SKM-1 (cell line): ENCODE measurements at regions not wholly inside any gene's neighbourhood (a gene's known extent, or its start where the extent isn't known, plus 50 kb on each side); places are given as distances from the start of the nearest gene placed in this dataset.
A peak's percentile ranks its signal among the peaks of the same experiment; 100 is the strongest.

ENCODE experiments used
- DNase-seq: peaks from one replicate; lab custom pipeline; 2025; ENCODE audit not compliant: unreplicated experiment; lab: John Stamatoyannopoulos, UW

GRCh38 chr17:74070998-74071679, 132.3 kb upstream of the RPL38 start:
- no peak for DNase-seq

- no peak for DNase-seq
Measured at GRCh38 chr17:74072340-74072739, 131.1 kb upstream of the RPL38 start.

- DNase-seq: no peak
Measured at GRCh38 chr17:74076446-74076845, 127.0 kb upstream of the RPL38 start.

GRCh38 chr17:74077231-74077630, 126.2 kb upstream of the RPL38 start:
- no peak for DNase-seq

- DNase-seq: no peak
Measured at GRCh38 chr17:74078363-74078941, 125.0 kb upstream of the RPL38 start.

GRCh38 chr17:74079537-74080300, 123.8 kb upstream of the RPL38 start:
- DNase-seq: no peak

- DNase-seq: no peak
Measured at GRCh38 chr17:74080656-74081582, 122.6 kb upstream of the RPL38 start.

- no peak for DNase-seq
Measured at GRCh38 chr17:74082886-74083285, 120.6 kb upstream of the RPL38 start.

- DNase-seq: no peak
Measured at GRCh38 chr17:74083321-74083720, 120.2 kb upstream of the RPL38 start.

GRCh38 chr17:74085434-74085833, 118.0 kb upstream of the RPL38 start:
- no peak for DNase-seq

- no peak for DNase-seq
Measured at GRCh38 chr17:74087002-74087585, 116.4 kb upstream of the RPL38 start.

GRCh38 chr17:74088285-74088933, 115.1 kb upstream of the RPL38 start:
- no peak for DNase-seq

GRCh38 chr17:74088934-74089329, 114.5 kb upstream of the RPL38 start:
- DNase-seq: no peak

GRCh38 chr17:74089380-74089779, 114.1 kb upstream of the RPL38 start:
- DNase-seq: no peak

- peak; percentile 10 for DNase-seq
Measured at GRCh38 chr17:74089869-74090464, 113.5 kb upstream of the RPL38 start.

GRCh38 chr17:74094651-74095050, 108.8 kb upstream of the RPL38 start:
- no peak for DNase-seq

- no peak for DNase-seq
Measured at GRCh38 chr17:74096456-74096855, 107.0 kb upstream of the RPL38 start.

GRCh38 chr17:74097450-74098135, 105.9 kb upstream of the RPL38 start:
- no peak for DNase-seq
